Neural progenitor cell (in vitro differentiated cells): ENCODE measurements at regions not wholly inside any gene's neighbourhood (a gene's known extent, or its start where the extent isn't known, plus 50 kb on each side); places are given as distances from the start of the nearest gene placed in this dataset.
A peak's percentile ranks its signal among the peaks of the same experiment; 100 is the strongest.

ENCODE experiments used
- DNase-seq: peaks from one replicate; pipeline ENCODE4 v3.0.0-alpha.2; 2016; ENCODE audit warnings: low spot score
- H2AFZ ChIP-seq: fragments of 200-600 bp; sonication (generic); replicated peaks from 2 replicates; pipeline ENCODE4 v1.6.1; 2016; ENCODE audit warnings: antibody characterized with exemption
- H3F3A ChIP-seq: fragments of 200-600 bp; sonication (generic); 2 replicates; pipeline ENCODE4 v1.6.1; 2016; ENCODE audit warnings: antibody characterized with exemption, low read depth
- H3K27ac ChIP-seq: fragments of 200-600 bp; sonication (generic); 2 replicates; pipeline ENCODE4 v1.5.1; 2016; ENCODE audit warnings: mild to moderate bottlenecking
- H3K27me3 ChIP-seq: fragments of 200-600 bp; sonication (generic); 2 replicates; pipeline ENCODE4 v1.6.1; 2016; ENCODE audit warnings: mild to moderate bottlenecking, moderate library complexity
- H3K36me3 ChIP-seq: fragments of 200-600 bp; sonication (generic); 2 replicates; pipeline ENCODE4 v1.5.1; 2016
- H3K4me1 ChIP-seq: fragments of 200-600 bp; sonication (generic); 2 replicates; pipeline ENCODE4 v1.6.1; 2016; ENCODE audit warnings: mixed run types
- H3K4me2 ChIP-seq: fragments of 200-600 bp; sonication (generic); 2 replicates; pipeline ENCODE4 v1.6.1; 2016
- H3K4me3 ChIP-seq: fragments of 200-600 bp; sonication (generic); 2 replicates; pipeline ENCODE4 v1.5.1; 2016
- H3K79me2 ChIP-seq: fragments of 200-600 bp; sonication (generic); 2 replicates; pipeline ENCODE4 v1.6.1; 2016; ENCODE audit warnings: low read depth
- H3K9ac ChIP-seq: fragments of 200-600 bp; sonication (generic); 2 replicates; pipeline ENCODE4 v1.6.1; 2016
- H3K9me3 ChIP-seq: fragments of 200-600 bp; sonication (generic); 2 replicates; pipeline ENCODE4 v1.5.1; 2016; ENCODE audit warnings: low read depth
- H4K20me1 ChIP-seq: fragments of 200-600 bp; sonication (generic); 2 replicates; pipeline ENCODE4 v1.6.1; 2016; ENCODE audit warnings: low read depth
- H3K27ac Mint-ChIP-seq: 3 replicates; pipeline ENCODE4 v1.8.0; 2021; ENCODE audit warnings: mixed read lengths
- H3K27me3 Mint-ChIP-seq: 2 replicates; pipeline ENCODE4 v1.8.0; 2022; ENCODE audit warnings: low read depth, mild to moderate bottlenecking, inconsistent platforms, moderate library complexity, mixed read lengths; ENCODE audit not compliant: insufficient read depth
- H3K36me3 Mint-ChIP-seq: 3 replicates; pipeline ENCODE4 v1.8.0; 2021; ENCODE audit warnings: mixed read lengths
- H3K4me1 Mint-ChIP-seq: 3 replicates; pipeline ENCODE4 v1.8.0; 2021; ENCODE audit warnings: mixed read lengths
- H3K4me3 Mint-ChIP-seq: 3 replicates; pipeline ENCODE4 v1.8.0; 2021; ENCODE audit warnings: mild to moderate bottlenecking, moderate library complexity, mixed read lengths
- H3K9me3 Mint-ChIP-seq: 3 replicates; pipeline ENCODE4 v1.8.0; 2020; ENCODE audit warnings: mixed read lengths
- EZH2 ChIP-seq: fragments of 200-600 bp; sonication (generic); IDR thresholded peaks from 2 replicates; pipeline ENCODE4 v1.6.1; 2017; ENCODE audit warnings: antibody characterized with exemption, mild to moderate bottlenecking, moderate library complexity
- EZH2phosphoT487 ChIP-seq: fragments of 200-600 bp; sonication (generic); IDR thresholded peaks from 2 replicates; pipeline ENCODE4 v1.6.1; 2017; ENCODE audit warnings: antibody characterized with exemption
- TF ChIP-seq, protein P1 (sequence below): fragments of 200-600 bp; sonication (generic); IDR thresholded peaks from 2 replicates; pipeline ENCODE4 v1.5.1; 2017; ENCODE audit warnings: antibody characterized with exemption, mild to moderate bottlenecking

DNA sequence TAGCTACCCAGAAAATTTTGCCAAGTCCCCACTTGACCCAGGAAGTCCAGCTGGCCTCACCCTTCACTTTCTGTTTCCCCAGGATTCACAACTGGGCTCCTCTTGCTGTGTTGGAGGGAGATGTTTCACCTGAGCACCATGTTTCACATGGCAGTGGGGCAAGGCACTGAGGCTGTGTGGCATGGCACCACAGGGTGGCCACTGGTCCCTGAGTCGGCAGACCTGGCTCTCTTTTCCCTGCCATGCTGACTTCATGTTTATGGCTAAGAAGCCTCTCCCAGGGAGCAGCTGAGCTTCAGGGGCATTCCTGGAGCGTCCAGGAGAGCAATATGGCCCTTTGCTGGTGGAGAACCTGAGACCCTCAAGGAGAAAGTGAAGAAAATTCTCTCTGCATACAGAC, 266.9 kb downstream of the RPS24 start:
- no peak for TF ChIP-seq EZH2
- no peak for TF ChIP-seq EZH2phosphoT487
- TF ChIP-seq, protein P1, sequence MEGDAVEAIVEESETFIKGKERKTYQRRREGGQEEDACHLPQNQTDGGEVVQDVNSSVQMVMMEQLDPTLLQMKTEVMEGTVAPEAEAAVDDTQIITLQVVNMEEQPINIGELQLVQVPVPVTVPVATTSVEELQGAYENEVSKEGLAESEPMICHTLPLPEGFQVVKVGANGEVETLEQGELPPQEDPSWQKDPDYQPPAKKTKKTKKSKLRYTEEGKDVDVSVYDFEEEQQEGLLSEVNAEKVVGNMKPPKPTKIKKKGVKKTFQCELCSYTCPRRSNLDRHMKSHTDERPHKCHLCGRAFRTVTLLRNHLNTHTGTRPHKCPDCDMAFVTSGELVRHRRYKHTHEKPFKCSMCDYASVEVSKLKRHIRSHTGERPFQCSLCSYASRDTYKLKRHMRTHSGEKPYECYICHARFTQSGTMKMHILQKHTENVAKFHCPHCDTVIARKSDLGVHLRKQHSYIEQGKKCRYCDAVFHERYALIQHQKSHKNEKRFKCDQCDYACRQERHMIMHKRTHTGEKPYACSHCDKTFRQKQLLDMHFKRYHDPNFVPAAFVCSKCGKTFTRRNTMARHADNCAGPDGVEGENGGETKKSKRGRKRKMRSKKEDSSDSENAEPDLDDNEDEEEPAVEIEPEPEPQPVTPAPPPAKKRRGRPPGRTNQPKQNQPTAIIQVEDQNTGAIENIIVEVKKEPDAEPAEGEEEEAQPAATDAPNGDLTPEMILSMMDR: no peak
- H3K27me3 ChIP-seq: no peaks in the 10 kb centered on the region
- no peaks in the 10 kb centered on the region for H3K36me3 ChIP-seq
- no peaks in the 10 kb centered on the region for H3K9me3 ChIP-seq
- Mint-ChIP-seq H3K4me3 (no peak overlapping the region), H3K36me3 (peaks cover 5% of the 10 kb centered on the region), H3K27me3 (peaks cover 9% of the 10 kb centered on the region), H3K27ac (no peak overlapping the region), H3K4me1 (peaks cover 37% of the 10 kb centered on the region), H3K9me3 (peaks cover 5% of the 10 kb centered on the region)
- no peaks in the 10 kb centered on the region for H4K20me1 ChIP-seq
- H3K9ac ChIP-seq: no peak overlapping the region
- no peak overlapping the region for H3K4me3 ChIP-seq
- H3K4me2 ChIP-seq: no peak overlapping the region
- DNase-seq: no peak
- H3K27ac ChIP-seq: no peak overlapping the region
- no peak overlapping the region for H2AFZ ChIP-seq
- H3K79me2 ChIP-seq: no peaks in the 10 kb centered on the region
- peaks cover 10% of the 10 kb centered on the region for H3F3A ChIP-seq
- H3K4me1 ChIP-seq: peaks cover 20% of the 10 kb centered on the region

DNA sequence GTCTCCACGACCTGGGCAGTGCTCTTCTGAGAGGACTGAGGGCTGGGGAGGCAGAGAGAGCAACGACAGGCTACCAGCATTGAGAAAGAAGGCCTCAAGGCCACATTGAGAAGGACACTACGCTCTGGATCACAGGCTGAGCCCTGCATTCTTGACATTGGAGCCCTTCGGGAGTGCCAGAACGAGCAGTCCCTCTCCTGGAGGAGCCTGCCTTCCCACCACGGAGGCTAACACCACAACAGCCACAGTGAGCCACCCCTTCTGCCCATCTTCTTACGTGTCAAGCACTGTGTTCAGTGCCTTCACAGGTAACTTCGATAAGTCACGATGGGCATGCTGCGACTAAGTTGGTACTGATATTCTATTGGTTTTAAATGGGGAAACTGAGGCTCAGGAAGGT, 267.8 kb downstream of the RPS24 start:
- no peak overlapping the region for H2AFZ ChIP-seq

DNA sequence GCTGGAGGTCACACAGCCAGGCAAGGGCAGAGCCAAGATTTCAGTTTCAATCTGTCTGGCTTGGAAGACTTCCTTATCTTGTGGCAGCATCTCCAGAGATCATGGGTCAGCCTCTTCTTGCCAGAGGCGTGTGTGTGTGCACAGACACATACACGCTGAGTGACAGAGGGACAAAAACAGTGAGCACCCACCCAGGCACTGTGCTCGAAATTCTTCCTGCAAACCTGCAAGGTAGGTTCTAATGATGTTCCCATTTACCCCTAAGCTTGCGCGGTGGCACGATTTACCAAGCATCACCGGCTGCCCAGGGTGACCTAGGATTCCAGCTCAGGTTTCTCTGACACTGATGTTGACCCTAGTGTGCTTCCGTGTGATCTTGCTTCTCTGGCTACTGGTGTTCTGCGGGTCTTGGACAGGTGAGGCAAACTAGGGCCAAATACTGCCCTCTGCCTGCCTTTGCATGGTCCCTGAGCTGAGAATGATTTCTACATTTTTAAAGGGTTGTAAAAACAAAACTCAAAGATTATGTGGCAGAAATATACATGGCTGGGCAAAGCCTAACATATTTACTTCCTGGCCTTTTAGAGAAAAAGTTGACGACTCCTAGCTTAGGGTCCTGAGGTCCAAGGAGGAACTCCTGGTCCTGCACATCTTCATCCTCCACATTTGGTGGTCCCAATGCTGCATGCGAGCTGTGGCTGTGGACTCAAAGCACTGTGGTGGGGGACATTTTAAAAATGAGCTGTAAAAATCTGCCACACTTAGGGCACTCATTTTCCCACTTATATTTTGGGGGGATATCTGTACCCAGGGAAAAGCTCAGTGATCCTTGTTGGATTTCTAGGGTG, 268.5 kb downstream of the RPS24 start:
- Mint-ChIP-seq H3K9me3 (peaks cover 4% of the 10 kb centered on the region), H3K36me3 (peaks cover 5% of the 10 kb centered on the region), H3K27ac (peak overlapping the region; percentile 93), H3K4me1 (peaks cover 33% of the 10 kb centered on the region), H3K27me3 (peaks cover 14% of the 10 kb centered on the region), H3K4me3 (peak overlapping the region; percentile 83)
- DNase-seq: no peak
- peak overlapping the region; percentile 40 for H3K4me3 ChIP-seq
- H3K9ac ChIP-seq: no peak overlapping the region
- H3K79me2 ChIP-seq: no peaks in the 10 kb centered on the region
- H4K20me1 ChIP-seq: no peaks in the 10 kb centered on the region
- peak overlapping the region; percentile 72 for H3K4me2 ChIP-seq
- H3F3A ChIP-seq: peaks cover 10% of the 10 kb centered on the region
- peaks cover 13% of the 10 kb centered on the region for H3K4me1 ChIP-seq
- H2AFZ ChIP-seq: no peak overlapping the region
- H3K27ac ChIP-seq: no peak overlapping the region
- H3K36me3 ChIP-seq: no peaks in the 10 kb centered on the region
- TF ChIP-seq, protein P1: peak; percentile 26
- no peak for TF ChIP-seq EZH2phosphoT487
- H3K9me3 ChIP-seq: no peaks in the 10 kb centered on the region
- no peaks in the 10 kb centered on the region for H3K27me3 ChIP-seq

More for the DNA sequence above, 267.8 kb downstream of the RPS24 start:
- H4K20me1 ChIP-seq: no peaks in the 10 kb centered on the region
- H3K9ac ChIP-seq: no peak overlapping the region
- peaks cover 34% of the 10 kb centered on the region for H3K4me1 Mint-ChIP-seq
- H3F3A ChIP-seq: peaks cover 10% of the 10 kb centered on the region
- peaks cover 5% of the 10 kb centered on the region for H3K9me3 Mint-ChIP-seq
- peaks cover 12% of the 10 kb centered on the region for H3K27me3 Mint-ChIP-seq
- no peak for DNase-seq
- no peak overlapping the region for H3K27ac Mint-ChIP-seq
- no peak overlapping the region for H3K4me2 ChIP-seq
- H3K36me3 Mint-ChIP-seq: peaks cover 5% of the 10 kb centered on the region
- no peak overlapping the region for H3K4me3 Mint-ChIP-seq
- H3K4me3 ChIP-seq: no peak overlapping the region
- no peaks in the 10 kb centered on the region for H3K9me3 ChIP-seq
- no peaks in the 10 kb centered on the region for H3K27me3 ChIP-seq
- no peaks in the 10 kb centered on the region for H3K79me2 ChIP-seq
- no peaks in the 10 kb centered on the region for H3K36me3 ChIP-seq
- H3K27ac ChIP-seq: no peak overlapping the region
- TF ChIP-seq EZH2 (no peak), EZH2phosphoT487 (no peak)
- TF ChIP-seq, protein P1: no peak
- peaks cover 13% of the 10 kb centered on the region for H3K4me1 ChIP-seq
